Chondrocyte (in vitro differentiated cells): ENCODE measurements at regions not wholly inside any gene's neighbourhood (a gene's known extent, or its start where the extent isn't known, plus 50 kb on each side); places are given as distances from the start of the nearest gene placed in this dataset.

Experiments used
- DNase-seq: peaks from one replicate; pipeline ENCODE4 v3.0.0; 2021; ENCODE audit warnings: mixed read lengths, low spot score
- H3K27ac Mint-ChIP-seq: one replicate; pipeline ENCODE4 v1.8.0; 2021; ENCODE audit warnings: mild to moderate bottlenecking, moderate library complexity, mixed read lengths; ENCODE audit not compliant: unreplicated experiment
- H3K27me3 Mint-ChIP-seq: 2 replicates; pipeline ENCODE4 v1.8.0; 2021; ENCODE audit warnings: low read depth, mixed read lengths
- H3K36me3 Mint-ChIP-seq: 2 replicates; pipeline ENCODE4 v1.8.0; 2021; ENCODE audit warnings: low read depth, mixed read lengths
- H3K4me1 Mint-ChIP-seq: 2 replicates; pipeline ENCODE4 v1.8.0; 2021; ENCODE audit warnings: low read depth, mild to moderate bottlenecking, mixed read lengths
- H3K4me3 Mint-ChIP-seq: one replicate; pipeline ENCODE4 v1.8.0; 2021; ENCODE audit warnings: mild to moderate bottlenecking, moderate library complexity, mixed read lengths; ENCODE audit not compliant: unreplicated experiment
- H3K9me3 Mint-ChIP-seq: 2 replicates; pipeline ENCODE4 v1.8.0; 2021; ENCODE audit warnings: low read depth, mixed read lengths
- TF ChIP-seq, protein P1 (sequence below): fragments of 200-600 bp; sonication (generic); IDR thresholded peaks from 2 replicates; pipeline ENCODE4 v1.5.0; 2021; ENCODE audit warnings: antibody characterized with exemption, mild to moderate bottlenecking, moderate library complexity

DNA sequence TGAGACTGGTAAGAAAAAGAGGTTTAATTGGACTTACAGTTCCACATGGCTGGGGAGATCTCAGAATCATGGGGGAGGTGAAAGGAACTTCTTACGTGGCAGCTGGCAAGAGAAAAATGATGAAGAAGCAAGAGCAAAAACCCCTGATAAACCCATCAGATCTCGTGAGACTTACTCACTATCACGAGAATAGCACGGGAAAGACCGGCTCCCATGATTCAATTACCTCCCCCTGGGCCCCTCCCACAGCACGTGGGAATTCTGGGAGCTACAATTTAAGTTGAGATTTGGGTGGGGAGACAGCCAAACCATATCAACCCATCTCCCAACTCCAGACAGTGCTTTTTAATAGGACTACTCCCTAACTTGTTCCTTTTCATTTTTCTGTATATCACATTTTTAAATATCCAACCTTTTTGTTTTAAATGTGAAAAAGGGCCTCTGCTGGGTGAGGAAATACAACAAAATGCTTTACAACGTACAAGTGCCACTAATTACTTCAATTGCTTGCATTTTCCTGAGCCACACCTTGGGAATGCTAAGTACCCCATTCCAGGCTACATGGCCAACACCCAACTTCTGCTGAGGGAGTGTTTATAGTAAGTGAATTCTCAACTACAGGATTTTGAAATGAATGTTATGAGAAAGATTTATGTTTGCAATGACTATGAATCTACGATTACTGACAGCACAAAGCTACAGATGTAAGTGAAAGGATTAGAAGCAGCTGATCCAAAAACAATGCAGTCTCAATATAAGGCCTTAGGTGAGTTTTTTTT, 294.1 kb upstream of the CD180 start:
- Mint-ChIP-seq H3K4me3 (no peak overlapping the region), H3K27me3 (no peaks in the 10 kb centered on the region), H3K9me3 (peaks cover 2% of the 10 kb centered on the region), H3K4me1 (peaks cover 8% of the 10 kb centered on the region), H3K27ac (no peak overlapping the region), H3K36me3 (no peaks in the 10 kb centered on the region)
- TF ChIP-seq, protein P1, sequence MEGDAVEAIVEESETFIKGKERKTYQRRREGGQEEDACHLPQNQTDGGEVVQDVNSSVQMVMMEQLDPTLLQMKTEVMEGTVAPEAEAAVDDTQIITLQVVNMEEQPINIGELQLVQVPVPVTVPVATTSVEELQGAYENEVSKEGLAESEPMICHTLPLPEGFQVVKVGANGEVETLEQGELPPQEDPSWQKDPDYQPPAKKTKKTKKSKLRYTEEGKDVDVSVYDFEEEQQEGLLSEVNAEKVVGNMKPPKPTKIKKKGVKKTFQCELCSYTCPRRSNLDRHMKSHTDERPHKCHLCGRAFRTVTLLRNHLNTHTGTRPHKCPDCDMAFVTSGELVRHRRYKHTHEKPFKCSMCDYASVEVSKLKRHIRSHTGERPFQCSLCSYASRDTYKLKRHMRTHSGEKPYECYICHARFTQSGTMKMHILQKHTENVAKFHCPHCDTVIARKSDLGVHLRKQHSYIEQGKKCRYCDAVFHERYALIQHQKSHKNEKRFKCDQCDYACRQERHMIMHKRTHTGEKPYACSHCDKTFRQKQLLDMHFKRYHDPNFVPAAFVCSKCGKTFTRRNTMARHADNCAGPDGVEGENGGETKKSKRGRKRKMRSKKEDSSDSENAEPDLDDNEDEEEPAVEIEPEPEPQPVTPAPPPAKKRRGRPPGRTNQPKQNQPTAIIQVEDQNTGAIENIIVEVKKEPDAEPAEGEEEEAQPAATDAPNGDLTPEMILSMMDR, result no peak
- no peak for DNase-seq

DNA sequence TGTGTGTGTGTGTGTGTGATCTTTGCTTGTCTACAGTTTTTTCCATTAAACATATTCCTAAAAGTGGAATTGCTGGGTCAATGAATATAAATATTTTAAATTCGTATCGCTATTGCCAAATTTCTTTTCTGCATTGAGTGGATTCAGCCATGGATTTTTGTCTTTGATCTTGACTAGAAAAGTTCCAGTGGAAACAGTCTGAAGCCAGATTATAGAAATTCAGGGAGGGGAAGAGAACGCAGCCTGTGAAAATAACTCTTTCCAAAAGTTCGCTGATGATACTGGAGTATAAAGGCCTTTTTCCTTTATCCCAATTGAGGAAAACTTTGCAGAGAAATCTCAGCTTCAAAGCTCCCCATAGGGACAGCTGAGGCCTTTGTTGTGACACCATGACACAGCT, 292.3 kb upstream of the CD180 start:
- TF ChIP-seq, protein P1, result no peak

DNA sequence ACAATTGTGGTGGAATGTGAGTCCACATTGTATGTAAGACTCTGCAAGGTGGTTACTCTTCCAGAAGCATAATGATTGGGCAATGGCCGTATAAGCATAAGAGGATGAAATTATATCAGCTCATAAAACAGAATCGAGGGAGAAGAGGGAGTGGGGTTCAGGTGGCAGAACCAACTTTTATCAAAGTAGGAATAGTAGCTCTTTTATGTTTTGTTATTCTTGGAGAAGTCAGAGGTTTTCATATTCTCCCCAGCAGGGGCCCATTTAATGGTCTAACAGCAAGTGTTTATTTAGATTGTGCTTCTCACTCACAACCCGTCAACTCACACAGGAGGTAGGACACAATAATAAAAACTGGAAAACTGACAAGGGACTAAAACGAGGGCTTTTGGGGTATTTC, 291.3 kb upstream of the CD180 start:
- peaks cover 2% of the 10 kb centered on the region for H3K9me3 Mint-ChIP-seq

More for the DNA sequence above, 292.3 kb upstream of the CD180 start:
- no peak overlapping the region for H3K4me3 Mint-ChIP-seq
- no peak for DNase-seq
- no peaks in the 10 kb centered on the region for H3K27me3 Mint-ChIP-seq
- no peak overlapping the region for H3K27ac Mint-ChIP-seq
- H3K36me3 Mint-ChIP-seq, result no peaks in the 10 kb centered on the region
- H3K4me1 Mint-ChIP-seq, result peaks cover 8% of the 10 kb centered on the region
- H3K9me3 Mint-ChIP-seq, result peaks cover 2% of the 10 kb centered on the region

DNA sequence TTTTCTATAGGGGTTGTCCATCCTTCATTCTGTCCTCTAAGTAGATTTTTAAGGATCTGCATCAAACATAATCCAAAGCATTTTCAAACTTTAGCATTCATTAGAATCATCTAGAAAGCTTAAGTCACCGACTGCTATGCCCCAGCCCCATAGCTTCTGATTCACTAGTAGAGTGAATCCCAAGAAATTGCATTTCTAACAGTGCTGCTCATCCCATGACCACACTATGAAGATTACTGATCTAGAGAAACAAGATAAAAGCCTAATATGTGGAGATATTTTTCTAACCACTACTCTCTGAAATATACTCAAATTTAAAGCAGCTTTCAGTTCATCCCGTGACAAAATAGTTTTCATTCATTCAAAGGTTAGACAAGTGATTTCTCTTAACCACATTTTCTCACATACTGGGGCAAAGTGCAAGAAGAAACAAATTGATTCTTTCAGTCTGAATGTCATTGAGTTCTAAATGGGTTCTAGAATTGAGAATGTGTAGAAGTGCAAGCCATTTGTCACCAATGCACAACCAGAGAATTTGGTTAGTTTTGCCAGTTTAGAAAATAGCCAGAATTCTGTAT, 286.9 kb upstream of the CD180 start:
- H3K4me3 Mint-ChIP-seq, result no peak overlapping the region
- no peak for DNase-seq
- no peak overlapping the region for H3K27ac Mint-ChIP-seq
- no peaks in the 10 kb centered on the region for H3K4me1 Mint-ChIP-seq
- no peaks in the 10 kb centered on the region for H3K9me3 Mint-ChIP-seq
- no peaks in the 10 kb centered on the region for H3K27me3 Mint-ChIP-seq
- TF ChIP-seq, protein P1, result no peak
- peaks cover 1% of the 10 kb centered on the region for H3K36me3 Mint-ChIP-seq

More for the DNA sequence above, 291.3 kb upstream of the CD180 start:
- no peak for DNase-seq
- Mint-ChIP-seq H3K27me3 (no peaks in the 10 kb centered on the region), H3K4me1 (peaks cover 8% of the 10 kb centered on the region), H3K36me3 (peaks cover 1% of the 10 kb centered on the region), H3K4me3 (no peak overlapping the region), H3K27ac (no peak overlapping the region)
- TF ChIP-seq, protein P1, result no peak

DNA sequence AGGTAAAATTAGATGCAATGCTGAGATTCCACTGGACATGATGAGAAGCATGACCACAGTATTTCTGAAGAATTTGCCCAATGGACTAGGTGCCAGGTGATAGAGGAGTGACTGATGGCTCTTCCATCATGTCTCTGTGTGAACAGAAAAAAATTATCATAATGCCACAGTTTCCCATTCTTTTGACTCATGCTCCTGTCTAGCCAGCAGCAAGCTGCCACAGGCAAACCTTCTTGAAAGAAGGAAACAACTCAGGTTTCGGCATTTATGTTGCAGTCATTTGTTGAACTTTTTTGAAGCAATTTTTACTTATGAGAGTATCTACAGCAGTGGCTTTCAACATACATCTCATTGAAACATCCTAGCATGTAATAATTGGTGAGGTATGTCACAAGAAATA, 284.8 kb upstream of the CD180 start:
- Mint-ChIP-seq H3K4me3 (no peak overlapping the region), H3K4me1 (peaks cover 5% of the 10 kb centered on the region)

More for the DNA sequence above, 284.8 kb upstream of the CD180 start:
- Mint-ChIP-seq H3K36me3 (peaks cover 1% of the 10 kb centered on the region), H3K9me3 (no peaks in the 10 kb centered on the region), H3K27ac (no peak overlapping the region), H3K27me3 (no peaks in the 10 kb centered on the region)
- DNase-seq, result no peak
- TF ChIP-seq, protein P1, result no peak
